ENCODE measurements at regions not wholly inside any gene's neighbourhood (a gene's known extent, or its start where the extent isn't known, plus 50 kb on each side); places are given as distances from the start of the nearest gene placed in this dataset.

DNA sequence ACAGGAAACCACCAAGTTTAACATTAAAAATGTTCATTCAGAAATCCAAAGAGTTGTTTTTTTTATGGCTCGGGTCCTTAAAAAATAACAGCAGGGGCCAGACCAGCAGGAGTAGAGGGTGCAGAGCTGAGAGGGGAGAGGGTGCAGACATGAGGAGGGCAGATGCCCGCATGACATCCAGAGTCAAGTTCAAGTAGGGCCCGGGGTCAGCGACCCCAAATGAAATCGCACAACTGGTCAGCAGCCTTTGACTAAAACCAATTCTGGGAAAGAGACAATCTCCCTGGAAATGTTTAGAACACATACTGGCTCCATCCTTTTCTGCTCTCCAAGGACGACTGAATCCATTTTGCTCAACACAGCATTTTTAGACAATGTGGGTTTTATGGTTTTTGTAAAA, 297.5 kb downstream of the FGFR2 start:
- intact Hi-C loops (cut with DNase I) = no loop called here
- H3K4me3 ChIP-seq (ENCODE audit: low read length in 3 of 3) = no peak overlapping the region
- no peaks in the 10 kb centered on the region for H3K36me3 ChIP-seq (ENCODE audit: control insufficient read depth in 2 of 3, insufficient read depth in 3 of 3, low read length in 3 of 3)
- no peaks in the 10 kb centered on the region for H3K4me1 ChIP-seq (ENCODE audit: control insufficient read depth in 2 of 3, insufficient read depth in 2 of 3, low read depth in 1 of 3, low read length in 3 of 3)
- DNase-seq (no peak), FAIRE-seq (no peak)
- H3K27ac ChIP-seq (ENCODE audit: low read depth in 2 of 2, low read length in 2 of 2) = no peak overlapping the region
- H3K9ac ChIP-seq (ENCODE audit: low read length in 3 of 3) = no peak overlapping the region
- TF ChIP-seq, protein P1, sequence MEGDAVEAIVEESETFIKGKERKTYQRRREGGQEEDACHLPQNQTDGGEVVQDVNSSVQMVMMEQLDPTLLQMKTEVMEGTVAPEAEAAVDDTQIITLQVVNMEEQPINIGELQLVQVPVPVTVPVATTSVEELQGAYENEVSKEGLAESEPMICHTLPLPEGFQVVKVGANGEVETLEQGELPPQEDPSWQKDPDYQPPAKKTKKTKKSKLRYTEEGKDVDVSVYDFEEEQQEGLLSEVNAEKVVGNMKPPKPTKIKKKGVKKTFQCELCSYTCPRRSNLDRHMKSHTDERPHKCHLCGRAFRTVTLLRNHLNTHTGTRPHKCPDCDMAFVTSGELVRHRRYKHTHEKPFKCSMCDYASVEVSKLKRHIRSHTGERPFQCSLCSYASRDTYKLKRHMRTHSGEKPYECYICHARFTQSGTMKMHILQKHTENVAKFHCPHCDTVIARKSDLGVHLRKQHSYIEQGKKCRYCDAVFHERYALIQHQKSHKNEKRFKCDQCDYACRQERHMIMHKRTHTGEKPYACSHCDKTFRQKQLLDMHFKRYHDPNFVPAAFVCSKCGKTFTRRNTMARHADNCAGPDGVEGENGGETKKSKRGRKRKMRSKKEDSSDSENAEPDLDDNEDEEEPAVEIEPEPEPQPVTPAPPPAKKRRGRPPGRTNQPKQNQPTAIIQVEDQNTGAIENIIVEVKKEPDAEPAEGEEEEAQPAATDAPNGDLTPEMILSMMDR (IDR thresholded peaks at IDR 0.05; ENCODE audit: borderline replicate concordance, extremely low read depth, insufficient read depth) = no peak
- peaks cover 0 to 3% (median 0%) of the 10 kb centered on the region in 3 donors for H3K9me3 ChIP-seq (ENCODE audit: control insufficient read depth in 2 of 3, insufficient read depth in 1 of 3, low read length in 3 of 3)
- no peaks in the 10 kb centered on the region for H3K27me3 ChIP-seq (ENCODE audit: control insufficient read depth, insufficient read depth, low read length)

DNA sequence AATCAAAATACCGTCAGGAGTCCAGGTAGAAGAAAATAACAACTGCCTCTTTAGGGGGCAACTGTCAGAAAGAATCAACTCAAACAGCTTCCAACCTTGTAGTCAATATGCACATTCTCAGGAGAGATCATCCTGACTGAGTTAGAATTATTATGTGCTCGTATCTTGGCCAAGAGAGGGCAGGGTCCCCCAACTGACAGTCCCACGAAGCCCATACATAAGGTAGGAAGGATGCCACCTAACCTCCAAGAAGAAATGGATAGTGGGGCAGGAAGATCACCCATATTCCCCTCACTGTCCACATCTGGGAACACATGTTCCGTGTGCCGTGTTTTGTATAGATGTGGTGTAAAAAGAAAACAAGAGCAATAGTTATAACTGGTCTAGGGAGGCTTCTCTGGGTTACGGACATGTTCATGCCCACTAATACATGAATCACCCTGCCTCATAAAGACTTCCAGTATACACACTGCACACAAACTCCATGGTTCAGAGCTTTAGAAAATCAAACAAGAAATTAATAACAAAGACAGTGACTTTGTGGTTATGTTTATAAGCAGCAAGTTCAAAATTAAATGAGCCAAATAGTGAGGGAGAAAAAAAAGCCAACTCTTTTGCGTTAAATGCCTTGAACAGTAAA, 295.6 kb downstream of the FGFR2 start:
- H3K9me3 ChIP-seq (ENCODE audit: control insufficient read depth in 2 of 3, insufficient read depth in 1 of 3, low read length in 3 of 3) = peaks cover 0 to 3% (median 0%) of the 10 kb centered on the region in 3 donors
- no peaks in the 10 kb centered on the region for H3K27me3 ChIP-seq (ENCODE audit: control insufficient read depth, insufficient read depth, low read length)
- H3K36me3 ChIP-seq (ENCODE audit: control insufficient read depth in 2 of 3, insufficient read depth in 3 of 3, low read length in 3 of 3) = no peaks in the 10 kb centered on the region
- H3K27ac ChIP-seq (ENCODE audit: low read depth in 2 of 2, low read length in 2 of 2) = no peak overlapping the region
- H3K4me3 ChIP-seq (ENCODE audit: low read length in 3 of 3) = no peak overlapping the region
- H3K9ac ChIP-seq (ENCODE audit: low read length in 3 of 3) = no peak overlapping the region
- intact Hi-C loops (cut with DNase I) = no loop called here
- H3K4me1 ChIP-seq (ENCODE audit: control insufficient read depth in 2 of 3, insufficient read depth in 2 of 3, low read depth in 1 of 3, low read length in 3 of 3) = no peaks in the 10 kb centered on the region
- no peak for DNase-seq
- TF ChIP-seq, protein P1 (IDR thresholded peaks at IDR 0.05; ENCODE audit: borderline replicate concordance, extremely low read depth, insufficient read depth) = no peak
- FAIRE-seq = no peak

DNA sequence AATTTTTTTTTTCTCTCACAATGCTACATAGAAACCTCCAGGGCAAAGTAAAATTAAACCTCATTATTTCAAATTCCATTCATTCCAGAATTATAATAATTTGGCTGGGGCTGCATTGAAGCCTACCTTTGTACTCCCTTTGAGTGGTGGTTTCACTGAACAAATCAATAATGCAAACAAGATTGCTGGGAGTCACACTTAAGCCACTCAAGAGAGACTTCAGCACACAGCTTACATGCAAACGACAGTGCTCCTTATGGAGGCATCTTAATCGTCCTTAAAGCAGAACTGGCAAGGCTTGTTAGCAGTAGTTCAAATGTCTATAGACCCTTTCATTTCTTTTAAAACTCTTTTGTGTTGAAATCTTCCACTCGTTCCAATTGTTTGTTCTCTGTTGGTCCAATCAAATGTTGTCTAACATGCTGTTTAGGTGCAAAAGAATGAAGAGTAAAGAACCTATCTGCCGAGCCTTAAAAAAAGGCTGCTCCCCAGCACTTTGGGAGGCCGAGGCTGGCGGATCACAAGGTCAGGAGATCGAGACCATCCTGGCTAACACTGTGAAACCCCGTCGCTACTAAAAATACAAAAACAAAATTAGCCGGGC, 294.9 kb downstream of the FGFR2 start:
- Histone ChIP-seq H3K9ac (ENCODE audit: low read length in 3 of 3) (no peak overlapping the region), H3K4me3 (ENCODE audit: low read length in 3 of 3) (no peak overlapping the region), H3K9me3 (ENCODE audit: control insufficient read depth in 2 of 3, insufficient read depth in 1 of 3, low read length in 3 of 3) (no peaks in the 10 kb centered on the region), H3K27ac (ENCODE audit: low read depth in 2 of 2, low read length in 2 of 2) (no peak overlapping the region), H3K27me3 (ENCODE audit: control insufficient read depth, insufficient read depth, low read length) (no peaks in the 10 kb centered on the region), H3K36me3 (ENCODE audit: control insufficient read depth in 2 of 3, insufficient read depth in 3 of 3, low read length in 3 of 3) (no peaks in the 10 kb centered on the region), H3K4me1 (ENCODE audit: control insufficient read depth in 2 of 3, insufficient read depth in 2 of 3, low read depth in 1 of 3, low read length in 3 of 3) (peaks cover 0 to under 1% (median 0%) of the 10 kb centered on the region in 3 donors)
- intact Hi-C loops (cut with DNase I) = no loop called here
- DNase-seq = no peak
- FAIRE-seq = no peak
- TF ChIP-seq, protein P1 (IDR thresholded peaks at IDR 0.05; ENCODE audit: borderline replicate concordance, extremely low read depth, insufficient read depth) = no peak

All from kidney (tissue), 13 donors.